ENCODE measurements at regions not wholly inside any gene's neighbourhood (a gene's known extent, or its start where the extent isn't known, plus 50 kb on each side); places are given as distances from the start of the nearest gene placed in this dataset.

DNA sequence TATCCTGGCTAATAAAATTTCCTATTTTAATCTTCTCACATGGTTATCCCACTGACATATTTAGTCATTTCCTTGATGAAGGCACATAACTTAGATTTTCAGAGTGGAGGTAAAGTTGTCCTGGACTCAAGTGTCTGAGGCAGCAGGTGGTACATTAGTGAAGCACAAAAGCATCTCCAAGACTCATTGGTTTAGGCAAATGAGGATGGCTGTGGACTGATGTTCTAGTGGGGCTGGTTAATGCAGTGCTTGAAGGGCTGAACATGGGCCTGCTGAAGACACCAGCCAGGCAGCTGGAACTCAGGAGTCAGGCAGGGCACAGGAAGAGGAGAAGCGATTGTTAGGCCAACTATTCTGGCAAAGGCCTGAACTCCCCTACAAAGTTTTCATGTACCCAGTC lies 76.3 kb upstream of the SESN3 start:
- no peak for DNase-seq (ENCODE audit: low spot score)

DNA sequence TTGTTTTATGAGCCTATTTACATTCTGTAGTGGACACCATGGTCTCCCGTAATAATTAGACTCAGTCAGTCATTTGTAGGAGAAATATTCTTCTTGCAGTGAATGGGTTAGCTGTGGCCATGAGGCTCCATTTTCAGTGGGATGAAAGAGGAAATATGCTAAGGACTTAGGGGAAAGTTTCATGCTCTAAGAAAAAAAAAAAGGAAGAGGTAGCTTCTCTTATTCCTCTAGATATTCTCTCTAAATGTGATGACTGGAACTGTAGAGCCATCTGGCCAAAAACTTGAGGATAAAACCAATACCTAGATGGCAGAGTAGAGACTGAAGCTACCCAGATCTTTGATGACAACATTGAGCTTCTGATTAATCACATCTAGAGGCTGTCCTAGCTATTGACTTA lies 75.8 kb upstream of the SESN3 start:
- no peak for DNase-seq (ENCODE audit: low spot score)

DNA sequence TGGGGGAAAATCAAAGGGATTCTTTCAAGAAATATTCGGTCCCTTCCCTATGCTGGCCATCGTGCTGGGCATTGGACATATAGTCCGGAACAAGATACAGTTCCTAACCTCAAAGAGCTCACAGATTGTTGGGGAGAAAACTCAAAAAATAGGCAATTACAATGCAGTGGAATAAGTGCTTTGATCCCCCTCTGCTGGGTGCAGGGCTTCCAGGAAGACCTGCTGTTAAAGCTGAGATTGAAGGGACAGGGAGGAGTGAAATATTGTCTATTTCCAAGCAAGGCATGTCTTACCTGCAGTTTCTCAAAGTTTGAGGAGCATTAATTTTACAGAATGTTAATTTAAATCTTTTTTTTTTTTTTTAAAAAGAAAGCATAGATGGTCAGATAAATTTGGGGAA lies 75.1 kb upstream of the SESN3 start:
- no peak for DNase-seq (ENCODE audit: low spot score)

DNA sequence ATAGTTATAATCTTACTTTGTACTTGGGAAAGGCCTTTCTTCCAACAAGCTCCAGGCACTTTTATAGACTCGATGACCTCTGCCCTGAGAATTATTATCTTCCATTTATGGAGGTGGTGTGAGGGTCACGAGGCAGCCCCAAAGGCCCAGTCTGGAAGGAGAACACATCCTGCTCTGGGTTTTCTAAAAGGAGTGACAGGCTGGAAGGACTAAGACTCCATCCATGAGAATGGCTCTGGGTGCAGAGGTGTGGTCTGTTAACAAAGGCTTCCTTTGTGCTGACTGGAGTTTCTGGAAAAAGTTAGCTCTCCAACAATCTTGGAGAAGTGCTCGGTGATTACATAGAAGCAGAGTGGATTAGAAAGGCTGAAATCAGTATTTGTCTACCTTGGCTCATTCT lies 74.7 kb upstream of the SESN3 start:
- no peak for DNase-seq (ENCODE audit: low spot score)

DNA sequence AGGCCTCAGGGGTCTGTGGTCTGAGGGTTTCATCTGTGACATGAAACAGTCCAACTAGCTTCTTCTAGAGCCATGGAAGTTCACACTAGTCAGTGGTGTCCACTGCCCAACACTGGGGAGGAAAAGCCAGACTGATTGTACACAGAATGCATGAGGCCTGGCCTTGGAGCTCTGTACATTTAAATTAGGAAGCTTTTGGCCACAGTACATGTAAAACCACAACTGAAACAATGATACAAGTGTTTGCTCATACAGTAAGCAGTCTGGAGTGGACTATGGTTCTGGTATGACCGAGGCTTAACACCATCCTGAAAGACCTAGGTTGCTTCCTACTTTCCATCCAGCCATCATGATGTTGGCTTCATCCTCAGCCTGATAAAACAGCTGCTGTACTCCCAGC lies 73.8 kb upstream of the SESN3 start:
- no peak for DNase-seq (ENCODE audit: low spot score)

DNA sequence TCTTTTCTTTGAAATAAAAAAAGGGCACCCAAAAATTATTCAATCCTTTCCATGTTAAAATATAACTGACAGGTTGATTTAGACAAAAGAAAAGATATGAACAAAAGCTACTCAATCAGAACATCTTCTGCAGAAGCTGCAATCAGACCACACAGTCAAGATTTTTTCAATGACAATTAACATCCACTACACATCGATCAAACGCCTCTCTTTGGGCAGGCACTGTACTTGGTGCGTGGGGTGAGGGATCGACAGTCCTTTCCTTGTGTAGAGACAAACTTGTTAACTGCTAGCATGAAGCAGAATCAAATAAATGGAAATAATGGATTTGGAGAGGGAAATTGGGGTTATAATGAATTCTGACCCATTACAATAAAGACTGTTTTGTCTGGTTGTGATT lies 71.2 kb upstream of the SESN3 start:
- no peak for DNase-seq (ENCODE audit: low spot score)

DNA sequence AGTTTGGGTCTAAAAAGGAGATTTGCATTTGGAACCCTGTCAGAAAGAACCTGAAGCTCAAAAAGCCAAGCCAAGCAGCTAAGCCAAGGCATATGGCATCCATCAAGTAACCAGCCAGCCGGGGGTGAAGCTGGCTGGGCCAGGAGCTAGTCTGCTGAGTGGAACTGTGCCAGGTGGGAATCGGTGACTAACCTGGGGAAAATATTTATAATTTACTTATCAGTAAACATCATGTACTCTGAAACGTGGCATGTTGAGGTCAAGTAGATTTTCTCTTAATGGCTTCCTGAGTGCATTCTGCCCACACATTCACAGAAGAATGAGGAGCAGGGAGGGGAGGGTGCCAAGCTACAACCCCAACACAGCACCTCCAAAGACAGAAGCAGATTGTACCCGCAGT lies 70.5 kb upstream of the SESN3 start:
- no peak for DNase-seq (ENCODE audit: low spot score)

DNA sequence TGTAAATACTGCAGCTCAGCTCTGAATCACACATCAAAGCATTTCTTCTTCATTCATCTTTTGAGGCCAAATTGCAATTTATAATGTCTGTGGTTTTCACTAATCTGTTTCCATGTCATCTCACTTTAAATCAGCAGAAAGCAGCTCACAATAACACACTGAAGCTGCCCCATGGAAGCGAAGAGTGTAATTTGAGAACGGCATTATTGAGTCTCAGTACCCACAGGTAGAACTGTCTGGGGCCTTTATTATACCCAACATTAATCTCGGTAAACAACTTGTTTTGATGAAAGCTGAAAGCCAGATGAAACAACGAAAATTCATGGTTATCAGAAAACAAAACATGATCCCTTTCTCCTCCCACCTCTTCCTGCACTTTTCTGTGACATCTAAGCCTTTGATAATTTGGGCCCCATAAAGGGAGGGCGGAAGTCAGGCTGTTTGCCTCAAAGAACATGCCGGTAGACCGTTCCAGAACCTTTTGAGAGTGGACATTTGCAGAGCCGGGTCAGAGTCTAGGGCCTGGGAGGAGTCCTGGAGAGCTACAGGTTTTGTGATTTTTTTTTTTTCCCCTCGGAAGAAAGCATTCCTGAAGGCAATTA lies 68.2 kb upstream of the SESN3 start:
- no peak for DNase-seq (ENCODE audit: low spot score)

DNA sequence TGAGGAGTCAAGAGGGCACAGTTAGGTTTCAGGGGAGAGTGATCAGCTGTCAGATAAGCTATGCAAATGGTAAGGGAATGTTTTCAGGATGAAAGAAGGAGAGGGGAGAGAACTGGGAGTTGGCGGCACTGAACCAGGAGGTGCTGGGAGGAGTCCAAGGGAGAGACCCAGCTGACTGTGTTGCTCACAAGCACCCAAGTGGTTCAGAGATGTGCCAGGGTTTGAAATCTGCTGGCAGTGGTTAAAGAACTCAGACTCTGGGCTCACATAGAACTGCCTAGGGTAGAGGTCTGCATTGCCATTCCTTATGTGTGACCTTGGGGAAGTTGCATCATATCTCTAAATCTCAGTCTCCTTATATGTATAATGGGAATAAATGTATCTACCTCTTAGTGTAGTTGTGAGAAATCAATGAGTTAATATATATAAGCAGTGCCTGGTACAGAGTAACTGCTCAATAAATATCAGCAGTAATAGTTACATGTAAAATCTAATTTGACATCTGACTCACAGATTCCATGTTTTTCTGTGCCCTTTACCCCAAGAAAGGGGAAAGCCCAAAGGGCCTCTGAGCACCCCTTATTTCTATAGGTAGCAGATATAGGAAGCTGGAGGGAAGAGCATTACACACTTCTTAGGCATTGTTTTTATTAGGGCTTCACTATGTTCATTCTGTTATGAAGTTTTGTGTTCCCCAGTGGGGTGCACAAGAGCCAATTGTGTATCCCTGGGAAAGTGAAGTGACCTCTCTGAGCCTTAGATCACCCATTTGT lies 66.9 kb upstream of the SESN3 start:
- DNase-seq (ENCODE audit: low spot score), result no peak

DNA sequence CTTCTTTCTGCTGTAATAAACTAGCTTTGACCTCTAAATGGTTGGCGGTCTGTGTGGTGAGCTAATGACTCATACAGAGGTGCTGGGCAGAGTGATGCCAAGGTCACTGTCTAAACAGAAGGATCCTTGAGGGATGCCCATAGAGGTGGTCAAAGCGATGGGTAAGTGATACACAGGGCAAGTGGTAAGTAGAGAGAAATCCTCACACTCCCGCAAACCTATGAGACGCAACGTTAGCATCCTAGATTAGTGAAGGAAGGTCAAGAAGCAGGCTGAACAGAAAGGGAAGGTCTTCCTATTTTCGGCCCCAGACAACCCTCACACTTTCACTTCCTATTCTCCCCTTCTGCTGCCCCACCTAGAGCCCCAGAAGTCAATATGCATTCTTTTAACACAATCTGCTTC lies 65.6 kb upstream of the SESN3 start:
- peak; percentile 69 for DNase-seq (ENCODE audit: low spot score)

DNA sequence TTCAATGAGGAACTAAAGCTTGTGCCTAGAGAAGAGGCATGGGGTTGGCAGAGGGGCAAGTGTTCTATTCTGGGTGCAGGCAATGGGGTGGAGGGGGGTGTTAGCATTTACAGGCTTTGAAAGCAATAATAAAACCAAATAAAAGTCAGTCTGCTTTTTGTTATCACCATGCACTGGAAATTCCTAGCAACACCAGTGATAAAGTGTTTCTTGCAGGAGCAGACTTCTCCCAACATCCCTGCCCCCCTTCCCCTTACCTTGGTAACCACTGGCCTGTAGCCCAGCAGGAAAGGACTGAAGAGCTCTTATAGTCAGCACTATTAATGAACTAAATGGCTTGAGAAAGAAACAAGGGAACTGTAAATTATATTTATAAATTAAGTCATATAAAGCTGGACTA lies 65.2 kb upstream of the SESN3 start:
- no peak for DNase-seq (ENCODE audit: low spot score)

DNA sequence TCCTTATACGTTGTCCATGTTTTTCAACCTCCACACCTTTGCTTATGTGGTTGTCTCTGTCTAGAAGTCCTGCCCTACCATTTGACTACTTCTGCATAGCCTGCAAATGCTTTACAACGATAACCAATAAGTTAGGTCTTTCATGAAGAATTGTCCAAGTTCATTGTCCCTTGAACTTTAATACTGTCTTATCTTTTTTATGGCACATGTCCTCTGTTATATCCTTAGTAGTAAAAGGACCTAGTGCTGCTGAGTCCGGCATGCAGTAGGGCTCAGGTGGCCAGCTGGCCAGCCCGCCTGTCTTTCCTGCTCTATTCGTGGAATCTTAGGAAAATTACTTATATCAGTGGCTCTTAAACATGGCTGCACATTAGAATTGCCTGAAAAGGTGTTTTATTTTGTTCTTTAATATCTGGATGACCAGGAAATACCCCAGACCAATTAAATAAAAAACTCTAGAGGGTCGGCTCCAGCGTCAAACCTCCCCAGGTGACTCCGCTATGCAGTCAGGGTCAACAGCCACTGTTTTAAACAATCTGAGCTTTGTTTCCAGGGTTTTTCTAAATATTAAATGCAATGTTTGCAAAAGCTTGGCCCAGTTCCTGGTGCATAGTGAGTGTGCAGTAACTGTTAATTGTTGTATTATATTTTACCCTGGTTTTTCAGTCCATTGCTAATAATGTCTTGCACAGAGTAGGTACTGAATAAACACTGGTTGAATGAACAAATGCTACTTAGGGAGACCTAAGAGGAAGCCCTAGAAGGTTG lies 64.6 kb upstream of the SESN3 start:
- DNase-seq (ENCODE audit: low spot score), result no peak

DNA sequence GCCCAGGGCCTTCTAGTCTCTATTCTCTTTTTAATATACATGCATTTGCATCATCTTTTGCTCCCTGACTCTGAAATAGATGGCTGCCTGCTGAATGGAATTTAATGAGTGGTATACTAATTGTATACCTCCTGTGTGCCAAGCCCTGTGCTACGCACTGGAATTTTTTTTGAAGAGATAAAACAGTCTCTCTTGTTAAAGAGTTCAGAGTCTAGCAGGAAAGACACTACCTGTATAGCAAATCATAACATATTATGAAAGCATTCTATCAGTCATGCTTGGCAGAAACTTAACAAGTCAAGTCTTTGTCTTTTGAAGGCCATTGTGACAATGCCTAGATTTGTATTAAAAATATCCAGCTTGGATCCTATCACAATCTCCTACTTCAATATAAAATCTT lies 63.7 kb upstream of the SESN3 start:
- DNase-seq (ENCODE audit: low spot score), result no peak

DNA sequence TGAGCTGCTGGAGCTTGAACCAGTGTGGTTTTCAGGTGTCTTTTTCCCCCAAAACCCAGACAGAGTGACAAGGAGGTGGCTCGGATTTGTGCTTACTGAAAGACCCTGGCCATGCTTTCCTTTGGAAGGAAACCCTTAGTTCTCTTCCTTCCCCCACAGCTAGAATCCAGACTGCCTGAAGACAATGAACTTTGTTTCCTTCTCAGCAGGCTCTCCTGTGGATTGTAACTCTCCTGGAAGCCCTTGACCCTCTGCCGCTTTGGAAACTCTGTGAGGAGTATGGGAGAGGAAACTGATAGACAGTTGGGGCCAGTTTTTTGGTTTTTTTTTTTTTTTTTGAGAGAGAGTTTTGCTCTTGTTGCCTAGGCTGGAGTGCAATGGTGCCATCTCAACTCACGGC lies 62.1 kb upstream of the SESN3 start:
- no peak for DNase-seq (ENCODE audit: low spot score)

DNA sequence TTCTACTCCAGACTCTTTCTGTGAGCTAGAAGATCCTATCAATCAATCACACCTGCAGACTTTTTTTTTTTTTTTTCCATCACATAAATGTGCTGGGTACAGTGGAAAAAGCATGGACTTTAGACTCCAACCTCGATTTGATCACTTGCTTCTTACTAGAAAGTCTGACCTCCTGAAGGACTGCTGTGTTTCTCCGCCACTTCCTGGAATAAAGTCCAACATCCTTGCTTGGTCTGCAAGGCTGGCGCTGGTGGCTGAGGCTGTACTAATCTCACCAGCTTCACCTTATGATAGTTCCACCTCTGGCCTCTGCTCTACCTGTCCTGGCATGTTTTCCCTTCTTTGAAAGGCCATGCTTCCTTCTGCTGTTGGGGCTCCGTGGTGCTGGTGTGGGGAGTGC lies 60.9 kb upstream of the SESN3 start:
- DNase-seq (ENCODE audit: low spot score), result no peak

DNA sequence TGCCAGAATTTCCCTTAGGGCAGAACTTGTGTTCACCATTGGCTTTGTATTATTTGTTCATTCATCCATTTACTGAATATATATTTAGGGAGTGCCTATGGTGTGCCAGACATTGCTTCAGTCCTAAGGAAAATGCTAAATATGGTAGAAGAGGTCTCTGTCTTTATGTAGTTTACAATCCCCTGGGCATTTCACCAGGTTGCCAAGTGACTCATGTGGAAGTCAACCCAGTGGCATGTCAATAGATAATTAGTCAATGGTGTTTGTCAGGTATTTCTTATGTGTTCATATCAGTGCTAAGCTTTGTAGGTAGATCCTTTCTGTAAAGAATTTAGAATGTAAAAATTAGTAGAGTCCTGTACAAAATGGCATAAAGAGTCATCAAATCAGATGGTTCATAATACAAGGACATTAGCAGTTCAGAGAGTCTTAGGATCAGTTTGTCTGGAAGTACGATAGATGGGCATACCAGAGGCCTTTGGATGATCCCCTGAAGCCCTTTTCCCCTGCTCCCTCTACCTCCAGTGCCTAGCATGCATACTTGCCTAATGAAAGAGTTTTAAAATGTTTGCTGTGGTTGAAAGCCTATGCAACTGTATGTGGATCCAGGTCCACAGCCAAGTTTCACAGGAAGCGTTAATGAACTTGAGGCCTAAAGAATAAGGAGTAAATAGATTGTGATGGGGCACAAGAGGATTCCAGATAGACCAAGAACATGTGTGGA lies 58.5 kb upstream of the SESN3 start:
- DNase-seq (ENCODE audit: low spot score), result no peak

DNA sequence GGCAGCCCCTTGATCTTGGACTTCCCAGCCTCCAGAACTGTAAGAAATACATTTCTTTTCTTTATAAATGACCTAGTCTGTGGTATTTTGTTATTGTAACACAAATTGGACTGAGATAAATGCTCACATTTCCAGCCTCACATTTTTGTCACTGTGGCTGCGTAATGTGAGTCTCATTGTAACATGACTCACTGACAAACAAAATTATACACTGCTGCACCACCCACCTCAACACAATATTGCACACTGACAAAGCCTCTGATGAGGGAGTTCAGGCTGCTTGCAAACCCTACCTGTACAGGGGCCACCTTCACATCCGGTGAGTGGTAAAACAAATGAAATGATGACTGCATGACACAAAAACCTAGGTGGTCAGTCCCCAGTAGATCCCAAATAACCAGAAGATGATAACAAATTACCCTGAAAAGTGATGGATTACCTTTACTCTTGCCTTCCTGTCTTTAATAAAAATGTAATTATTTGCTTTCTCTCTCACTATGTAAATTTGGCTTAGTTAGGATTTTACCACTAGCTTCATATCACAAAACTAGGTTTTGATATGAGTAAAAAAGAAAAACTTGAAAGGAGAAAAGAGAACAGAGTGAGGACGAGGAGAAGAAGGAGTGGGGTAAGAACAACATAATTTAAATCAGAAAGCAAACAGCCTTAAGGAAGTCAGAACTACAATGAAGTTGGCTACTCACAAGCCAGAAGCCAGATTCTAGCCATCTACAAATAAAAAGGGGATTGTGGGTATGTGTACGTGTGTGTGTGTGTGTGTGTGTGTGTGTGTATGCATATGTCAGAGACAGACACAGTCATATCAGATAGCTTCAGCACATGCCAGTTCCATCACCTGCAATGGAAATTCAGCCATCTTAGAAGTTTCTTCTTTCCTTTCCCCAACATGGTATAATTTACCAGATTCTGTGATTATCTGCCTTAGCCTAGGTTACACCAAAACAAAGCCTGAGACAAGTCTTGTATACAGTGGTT lies 53.4 kb upstream of the SESN3 start:
- no peak for DNase-seq (ENCODE audit: low spot score)

DNA sequence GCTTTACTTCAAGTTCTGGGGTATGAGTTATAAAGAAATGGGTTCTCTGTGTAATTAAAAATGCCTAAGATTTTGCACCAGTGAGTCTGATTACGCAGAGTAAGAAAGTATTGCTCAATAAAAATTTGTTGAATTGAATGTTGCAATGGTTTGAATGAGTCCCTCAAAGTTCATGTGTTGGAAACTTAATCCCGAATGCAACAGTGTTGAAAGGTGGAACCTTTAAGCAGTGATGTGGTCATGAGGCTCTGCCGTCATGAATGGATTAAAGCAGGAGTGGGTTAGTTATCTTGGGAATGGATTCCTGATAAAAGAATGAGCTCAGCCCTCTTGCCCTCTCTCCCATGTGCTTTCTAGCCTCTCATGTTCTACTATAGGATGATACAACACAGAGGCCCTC lies 52.6 kb upstream of the SESN3 start:
- no peak for DNase-seq (ENCODE audit: low spot score)

DNA sequence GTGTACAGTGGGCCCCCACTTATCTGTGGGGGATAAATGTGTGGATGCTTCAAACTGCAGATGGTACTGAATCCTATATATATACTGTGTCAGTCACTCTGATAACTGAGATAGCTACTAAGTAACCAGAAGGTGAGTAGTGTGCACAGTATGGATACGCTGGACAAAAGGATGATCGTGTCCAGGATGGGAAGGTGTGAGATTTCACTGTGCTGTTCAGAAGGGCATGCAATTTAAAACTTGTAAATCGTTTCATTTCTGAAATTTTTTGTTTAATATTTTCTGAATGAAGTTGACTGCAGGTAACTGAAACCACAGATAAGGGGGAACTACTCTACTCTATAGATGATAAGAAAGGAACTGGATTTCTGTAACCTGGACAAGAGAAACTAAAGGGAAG lies 52.1 kb upstream of the SESN3 start:
- DNase-seq (ENCODE audit: low spot score), result no peak

DNA sequence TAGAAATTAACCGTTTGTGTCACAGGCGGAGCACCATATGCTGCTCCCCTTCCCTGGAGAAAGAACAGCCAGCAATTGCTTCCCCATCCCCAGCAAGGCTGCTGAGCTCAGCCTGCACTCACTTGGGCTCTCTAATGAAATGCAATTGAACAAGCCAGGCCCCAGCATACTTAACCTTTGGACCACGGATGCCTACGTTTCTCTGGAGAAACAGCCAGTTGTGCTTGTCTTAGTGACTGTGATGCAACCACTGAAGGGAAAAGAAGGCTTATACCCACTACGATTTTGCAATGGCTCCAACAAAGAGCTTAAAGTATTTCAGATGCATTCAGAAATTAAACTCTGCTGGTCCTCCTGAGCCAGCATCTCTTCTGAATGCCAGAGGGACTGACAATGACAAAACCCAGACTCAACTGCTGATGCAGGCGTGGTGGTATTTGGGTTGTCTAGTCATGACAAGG lies 51.3 kb upstream of the SESN3 start:
- DNase-seq (ENCODE audit: low spot score), result no peak
